Urothelium cell line (cell line): ENCODE measurements at regions not wholly inside any gene's neighbourhood (a gene's known extent, or its start where the extent isn't known, plus 50 kb on each side); places are given as distances from the start of the nearest gene placed in this dataset.
"Not testable (repeated sequence)": the region's sequence is repeated elsewhere in the genome, so short reads cannot be mapped to it uniquely, and the experiment has no call there.

Experiments used
- DNase-seq: peaks from one replicate; pipeline ENCODE4 v3.0.0; 2011; ENCODE audit warnings: low spot score, mixed read lengths
- FAIRE-seq: peaks from 2 replicates; lab custom pipeline; 2011; peaks lifted over from hg19 to GRCh38; lab: Jason Lieb, UNC

GRCh38 chr10:61023053-61023452, 79.1 kb upstream of the RHOBTB1 start:
- DNase-seq (no peak), FAIRE-seq (no peak)

DNA sequence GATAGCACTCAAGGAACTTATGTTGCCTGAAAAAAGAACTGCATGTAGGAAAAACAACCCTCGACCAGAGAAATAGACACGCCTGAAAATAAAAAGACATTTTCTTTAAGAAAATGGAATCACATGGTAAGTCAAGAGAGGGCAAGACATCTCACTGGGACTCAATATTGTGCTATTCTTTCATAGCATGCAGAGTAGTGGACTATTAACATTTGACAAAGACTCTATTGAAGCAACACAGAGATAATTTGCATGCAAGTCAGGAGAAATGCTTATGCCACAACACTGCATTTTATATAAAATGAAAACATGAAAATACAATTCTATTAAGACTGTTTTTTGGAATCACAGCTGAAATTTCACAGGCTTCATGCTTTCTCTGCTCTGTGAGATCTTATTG, 77.9 kb upstream of the RHOBTB1 start:
- DNase-seq: no peak
- no peak for FAIRE-seq

DNA sequence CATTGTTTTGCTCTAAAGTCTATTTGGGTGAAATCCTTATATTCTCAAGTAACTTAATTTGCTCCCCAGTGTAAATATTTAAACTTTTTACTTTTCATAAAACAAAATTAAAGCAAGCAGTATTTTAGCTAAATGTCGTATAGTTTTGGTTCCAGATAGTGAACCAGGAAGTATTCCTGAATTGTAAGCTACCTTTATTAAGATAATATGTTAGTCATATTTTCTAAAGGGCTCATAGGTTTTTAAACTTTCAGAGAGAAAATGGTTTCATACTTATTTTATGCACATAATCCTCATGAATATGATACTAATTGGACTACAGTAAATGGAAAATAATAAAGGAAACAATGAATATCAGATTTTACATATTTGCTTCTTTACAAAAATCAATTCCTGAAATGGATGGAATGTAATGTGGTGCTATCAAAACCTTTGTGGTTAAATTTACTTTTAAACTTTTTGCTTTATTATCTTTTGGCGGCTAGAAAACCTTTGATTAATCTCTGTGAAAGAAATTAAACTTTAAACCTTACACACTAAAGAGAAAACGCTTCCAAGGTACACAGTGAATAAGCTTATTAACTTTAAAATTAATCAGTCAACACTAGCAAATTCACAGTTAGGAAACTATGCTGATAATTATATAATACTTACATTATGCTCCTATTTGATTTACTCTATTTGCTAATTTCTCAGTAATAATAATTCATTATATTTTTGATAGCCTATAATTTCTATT, 76.6 kb upstream of the RHOBTB1 start:
- DNase-seq (no peak), FAIRE-seq (no peak)

DNA sequence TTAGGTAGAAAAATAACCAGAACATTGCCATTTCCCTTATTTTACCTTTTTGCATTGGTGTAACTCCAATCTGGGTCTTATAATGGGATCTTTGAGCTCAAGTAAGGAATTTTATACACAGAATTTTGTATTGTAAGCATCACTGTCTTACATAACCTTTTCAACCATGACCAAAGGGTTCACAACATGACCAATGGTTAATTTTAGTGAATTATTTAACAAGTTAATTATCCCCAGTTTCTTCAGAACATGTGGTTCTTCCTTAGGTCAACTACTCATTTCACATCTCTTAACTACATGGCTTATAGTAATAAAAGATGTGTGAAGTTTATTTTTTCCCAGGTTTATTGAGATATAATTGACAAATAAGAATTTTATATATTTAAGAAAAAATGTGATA, 74.2 kb upstream of the RHOBTB1 start:
- DNase-seq: no peak
- FAIRE-seq: no peak

- FAIRE-seq: no peak
- DNase-seq: no peak
Measured at GRCh38 chr10:61016630-61017029, 72.6 kb upstream of the RHOBTB1 start.

DNA sequence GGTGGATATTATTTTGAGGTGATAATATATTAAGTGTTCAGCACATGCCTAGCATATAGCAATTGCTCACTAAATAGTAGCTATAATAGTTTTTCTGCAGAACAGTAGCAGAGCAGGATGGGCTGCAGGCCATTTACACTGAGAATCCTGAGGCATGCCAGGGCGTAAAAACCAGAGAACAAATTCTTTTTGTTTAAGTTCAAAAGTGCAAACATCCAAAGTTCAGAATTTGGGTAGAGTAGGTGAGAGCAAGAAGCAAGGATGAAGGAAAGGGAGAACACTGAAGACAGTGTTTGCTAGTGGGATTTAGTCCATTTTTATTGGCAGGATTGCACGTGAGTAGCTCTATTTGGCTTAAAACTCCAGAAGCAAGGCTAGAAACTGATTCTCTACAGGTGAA, 72.0 kb upstream of the RHOBTB1 start:
- FAIRE-seq: no peak
- DNase-seq: no peak

DNA sequence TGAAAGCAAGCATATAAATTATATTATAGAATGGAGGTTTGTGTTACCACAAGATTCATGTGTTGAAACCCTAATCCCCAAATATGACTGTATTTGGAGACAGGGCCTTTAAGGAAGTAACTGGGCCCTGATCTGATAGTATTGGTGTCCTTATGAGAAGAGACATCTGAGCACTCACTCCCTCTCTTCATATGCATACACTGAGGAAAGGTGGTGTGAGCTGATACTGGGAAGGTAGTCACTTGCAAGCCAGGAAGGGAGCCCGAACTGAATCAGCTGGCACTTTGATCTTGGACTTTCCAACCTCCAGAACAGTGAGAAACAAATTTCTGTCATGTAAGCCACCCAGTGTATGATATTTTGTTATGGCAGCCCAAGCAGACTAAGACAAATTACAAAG, 66.9 kb upstream of the RHOBTB1 start:
- DNase-seq (no peak), FAIRE-seq (no peak)

DNA sequence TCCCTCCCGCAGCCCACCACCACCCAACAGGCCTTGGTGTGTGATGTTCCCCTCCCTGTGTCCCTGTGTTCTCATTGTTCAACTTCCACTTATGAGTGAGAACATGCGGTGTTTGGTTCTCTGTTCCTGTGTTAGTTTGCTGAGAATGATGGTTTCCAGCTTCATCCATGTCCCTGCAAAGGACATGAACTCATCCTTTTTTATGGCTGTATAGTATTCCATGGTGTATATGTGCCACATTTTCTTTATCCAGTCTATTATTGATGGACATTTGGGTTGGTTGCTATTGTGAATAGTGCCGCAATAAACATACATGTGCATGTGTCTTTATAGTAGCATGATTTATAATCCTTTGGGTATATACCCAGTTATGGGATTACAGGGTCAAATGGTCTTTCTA, 59.1 kb upstream of the RHOBTB1 start:
- FAIRE-seq, DNase-seq: not testable (repeated sequence)

DNA sequence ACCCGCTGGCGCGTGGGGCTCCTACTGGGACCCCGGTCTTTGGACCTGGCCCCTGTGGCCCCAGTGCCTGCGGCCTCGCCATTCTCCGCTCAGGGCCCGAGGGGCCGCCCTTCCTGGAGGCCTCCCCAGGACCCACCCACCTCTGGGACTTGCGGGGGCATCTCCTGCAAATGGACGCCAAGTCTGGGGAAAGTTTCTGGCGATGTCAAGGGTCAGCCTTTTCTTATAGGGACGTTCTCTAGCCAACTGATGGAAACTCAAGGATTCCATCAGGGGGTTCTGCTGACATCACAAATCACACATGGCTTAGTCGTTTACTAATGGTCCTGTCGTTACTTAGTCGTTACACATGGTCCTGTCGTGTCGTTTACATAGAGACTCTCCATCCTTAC, 57.7 kb upstream of the RHOBTB1 start:
- DNase-seq (no peak), FAIRE-seq (no peak)

DNA sequence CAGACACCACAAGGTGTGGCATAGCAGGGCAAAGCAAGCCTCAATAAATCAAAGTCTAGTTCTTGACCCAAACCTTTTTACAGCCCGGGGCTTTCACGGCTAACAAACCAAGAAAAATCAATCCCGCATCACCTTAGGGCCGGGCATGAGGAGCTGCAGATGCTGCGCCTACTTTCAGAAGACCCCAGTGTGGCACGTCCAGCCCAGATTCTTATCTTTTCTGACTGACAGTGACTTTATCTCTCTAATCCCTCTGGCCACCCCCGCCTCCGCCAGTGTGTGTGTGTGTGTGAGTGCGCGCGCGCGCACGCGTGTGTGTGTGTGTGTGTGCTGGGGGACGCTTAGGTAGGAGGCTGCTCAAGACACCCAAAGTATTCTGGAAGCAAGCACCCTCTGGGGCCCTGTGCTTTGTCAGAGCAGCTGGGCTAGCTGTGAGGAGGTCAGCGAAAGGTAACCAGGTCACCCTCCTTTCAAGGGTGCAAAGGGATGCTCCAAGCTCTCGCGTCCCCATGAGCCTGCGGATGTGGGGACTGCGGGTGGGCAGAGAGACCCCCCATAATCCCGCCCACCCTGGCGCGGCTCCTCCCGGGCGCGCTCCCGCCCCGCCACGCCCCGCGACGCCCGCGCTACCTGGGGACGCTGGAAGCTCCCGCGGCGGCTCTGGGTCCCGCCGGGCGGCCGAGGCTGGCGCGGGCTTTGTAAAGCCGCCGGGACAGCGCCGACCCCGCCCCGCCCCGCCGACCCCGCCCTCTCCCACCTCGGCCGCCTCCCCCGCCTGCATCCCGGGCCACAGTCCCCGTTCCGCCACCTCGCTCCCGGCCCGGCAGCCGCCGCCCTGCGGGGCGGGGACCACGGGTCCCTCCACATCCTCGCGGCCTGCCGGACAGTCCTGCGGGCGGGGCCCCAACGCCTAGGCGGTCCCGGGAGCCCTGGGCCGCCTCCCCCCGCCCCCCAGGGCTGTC, 57.1 kb upstream of the RHOBTB1 start:
- FAIRE-seq (peak; percentile 46), DNase-seq (peak; percentile 90)

DNA sequence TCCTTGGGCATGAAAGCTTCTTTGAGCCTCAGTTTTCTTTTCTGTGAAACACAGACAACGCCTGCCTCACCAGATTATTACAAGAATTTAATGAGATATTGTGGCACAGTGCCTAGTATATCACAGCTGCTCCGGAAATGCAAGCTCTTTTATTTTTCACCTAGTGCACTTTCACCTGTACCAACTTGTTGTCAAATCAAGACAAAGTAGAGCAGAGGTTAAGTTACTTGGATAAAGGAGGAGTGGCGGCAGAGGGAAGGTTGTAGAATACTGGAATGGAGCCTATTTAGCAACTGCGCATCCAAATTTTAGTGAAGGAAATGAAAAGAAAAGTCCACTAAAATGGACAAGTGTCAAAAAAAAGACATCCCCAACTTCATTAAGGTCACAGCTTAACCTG, 54.9 kb upstream of the RHOBTB1 start:
- FAIRE-seq: no peak
- DNase-seq: no peak

GRCh38 chr10:60994128-60994527, 50.1 kb upstream of the RHOBTB1 start:
- DNase-seq (no peak), FAIRE-seq (no peak)
